KMS-11 (cell line): ENCODE measurements at regions not wholly inside any gene's neighbourhood (a gene's known extent, or its start where the extent isn't known, plus 50 kb on each side); places are given as distances from the start of the nearest gene placed in this dataset.

ENCODE experiments used
- H2AFZ ChIP-seq: fragments of 200-600 bp; sonication (generic); 2 replicates; pipeline ENCODE4 v1.6.1; 2016; ENCODE audit warnings: antibody characterized with exemption, mixed run types, low read depth
- H3K27ac ChIP-seq: fragments of 200-600 bp; sonication (generic); 2 replicates; pipeline ENCODE4 v1.6.1; 2016; ENCODE audit warnings: mild to moderate bottlenecking, mixed run types
- H3K27me3 ChIP-seq: fragments of 200-600 bp; sonication (generic); 2 replicates; pipeline ENCODE4 v1.6.1; 2017; ENCODE audit warnings: mild to moderate bottlenecking, low read depth, mixed run types, moderate library complexity; ENCODE audit not compliant: insufficient read depth
- H3K36me3 ChIP-seq: fragments of 200-600 bp; sonication (generic); 2 replicates; pipeline ENCODE4 v1.6.1; 2017; ENCODE audit warnings: mild to moderate bottlenecking, mixed run types; ENCODE audit not compliant: insufficient read depth
- H3K4me1 ChIP-seq: fragments of 200-600 bp; sonication (generic); 2 replicates; pipeline ENCODE4 v1.6.1; 2016; ENCODE audit warnings: mild to moderate bottlenecking, low read depth, mixed run types; ENCODE audit not compliant: poor library complexity, severe bottlenecking
- H3K4me2 ChIP-seq: fragments of 200-600 bp; sonication (generic); 2 replicates; pipeline ENCODE4 v1.7.0; 2016; ENCODE audit warnings: mild to moderate bottlenecking, mixed run types
- H3K4me3 ChIP-seq: fragments of 200-600 bp; sonication (generic); IDR thresholded peaks from 2 replicates; pipeline ENCODE4 v1.6.1; 2017; ENCODE audit warnings: low read depth, low read length, mixed read lengths; ENCODE audit not compliant: insufficient read depth
- H3K79me2 ChIP-seq: fragments of 200-600 bp; sonication (generic); 2 replicates; pipeline ENCODE4 v1.6.1; 2016; ENCODE audit warnings: low read depth, mixed run types; ENCODE audit not compliant: insufficient read depth
- H3K9ac ChIP-seq: fragments of 200-600 bp; sonication (generic); 2 replicates; pipeline ENCODE4 v1.6.1; 2016; ENCODE audit warnings: mild to moderate bottlenecking, mixed run types
- H4K20me1 ChIP-seq: fragments of 200-600 bp; sonication (generic); 2 replicates; pipeline ENCODE4 v1.6.1; 2016; ENCODE audit warnings: mild to moderate bottlenecking, mixed run types; ENCODE audit not compliant: insufficient read depth
- TF ChIP-seq, protein P1 (sequence below): fragments of 200-600 bp; sonication (generic); conservative IDR thresholded peaks from 2 replicates; pipeline ENCODE4 v1.6.1; 2017; ENCODE audit warnings: low read depth, mild to moderate bottlenecking, antibody characterized with exemption, low read length, moderate library complexity, mixed read lengths

DNA sequence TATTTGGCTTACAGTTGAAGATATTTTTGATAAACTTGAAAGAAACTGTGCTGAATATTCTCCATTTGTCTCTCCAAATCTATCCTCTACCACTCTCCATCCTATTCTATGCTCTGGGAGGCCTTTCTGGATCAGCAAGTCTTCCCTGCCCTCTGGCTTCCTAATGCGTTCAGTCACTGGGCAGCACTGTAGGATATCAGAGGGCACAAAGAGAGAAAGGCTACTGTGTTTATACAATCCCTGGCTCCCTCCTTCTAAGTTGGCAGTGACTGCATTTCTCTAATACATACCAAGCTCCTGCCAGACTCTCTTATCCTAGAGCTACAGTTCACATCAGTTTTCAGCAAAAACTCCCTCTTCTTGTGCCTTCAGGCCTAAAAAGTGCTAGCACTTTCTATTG is 102.1 kb upstream of the FHIT start:
- Histone ChIP-seq H3K4me1 (peaks cover 46% of the 10 kb centered on the region), H3K9ac (no peak overlapping the region), H2AFZ (no peak overlapping the region), H4K20me1 (no peaks in the 10 kb centered on the region), H3K4me2 (no peak overlapping the region), H3K79me2 (no peaks in the 10 kb centered on the region), H3K4me3 (no peak overlapping the region), H3K27ac (no peak overlapping the region), H3K36me3 (no peaks in the 10 kb centered on the region), H3K27me3 (no peaks in the 10 kb centered on the region)
- TF ChIP-seq, protein P1, sequence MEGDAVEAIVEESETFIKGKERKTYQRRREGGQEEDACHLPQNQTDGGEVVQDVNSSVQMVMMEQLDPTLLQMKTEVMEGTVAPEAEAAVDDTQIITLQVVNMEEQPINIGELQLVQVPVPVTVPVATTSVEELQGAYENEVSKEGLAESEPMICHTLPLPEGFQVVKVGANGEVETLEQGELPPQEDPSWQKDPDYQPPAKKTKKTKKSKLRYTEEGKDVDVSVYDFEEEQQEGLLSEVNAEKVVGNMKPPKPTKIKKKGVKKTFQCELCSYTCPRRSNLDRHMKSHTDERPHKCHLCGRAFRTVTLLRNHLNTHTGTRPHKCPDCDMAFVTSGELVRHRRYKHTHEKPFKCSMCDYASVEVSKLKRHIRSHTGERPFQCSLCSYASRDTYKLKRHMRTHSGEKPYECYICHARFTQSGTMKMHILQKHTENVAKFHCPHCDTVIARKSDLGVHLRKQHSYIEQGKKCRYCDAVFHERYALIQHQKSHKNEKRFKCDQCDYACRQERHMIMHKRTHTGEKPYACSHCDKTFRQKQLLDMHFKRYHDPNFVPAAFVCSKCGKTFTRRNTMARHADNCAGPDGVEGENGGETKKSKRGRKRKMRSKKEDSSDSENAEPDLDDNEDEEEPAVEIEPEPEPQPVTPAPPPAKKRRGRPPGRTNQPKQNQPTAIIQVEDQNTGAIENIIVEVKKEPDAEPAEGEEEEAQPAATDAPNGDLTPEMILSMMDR: no peak

DNA sequence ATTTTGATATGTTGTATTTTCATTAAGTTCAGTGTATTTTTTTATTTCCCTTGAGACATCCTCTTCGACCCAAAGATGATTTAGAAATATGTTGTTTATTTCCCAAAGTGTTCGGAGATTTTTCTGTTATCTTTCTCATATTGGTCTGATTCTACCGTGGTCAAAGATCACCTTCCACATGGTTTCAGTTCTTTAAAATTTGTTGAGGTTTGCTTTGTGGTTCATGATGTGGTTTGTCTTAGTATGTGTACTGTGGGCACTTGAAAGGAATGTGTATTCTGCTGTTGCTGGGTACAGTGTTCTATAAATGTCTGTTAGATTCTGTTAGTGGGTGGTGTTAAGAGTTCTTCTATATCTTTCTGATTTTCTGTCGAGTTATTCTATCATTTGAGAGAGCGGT is 103.4 kb upstream of the FHIT start:
- Histone ChIP-seq H3K79me2 (no peaks in the 10 kb centered on the region), H3K36me3 (no peaks in the 10 kb centered on the region), H3K27me3 (no peaks in the 10 kb centered on the region), H3K4me1 (peaks cover 54% of the 10 kb centered on the region), H4K20me1 (no peaks in the 10 kb centered on the region), H3K9ac (no peak overlapping the region), H3K27ac (no peak overlapping the region), H3K4me2 (peak overlapping the region; percentile 41; the same call in 1 of the 2 replicates), H2AFZ (no peak overlapping the region), H3K4me3 (peak overlapping the region; percentile 67)
- TF ChIP-seq, protein P1: no peak

DNA sequence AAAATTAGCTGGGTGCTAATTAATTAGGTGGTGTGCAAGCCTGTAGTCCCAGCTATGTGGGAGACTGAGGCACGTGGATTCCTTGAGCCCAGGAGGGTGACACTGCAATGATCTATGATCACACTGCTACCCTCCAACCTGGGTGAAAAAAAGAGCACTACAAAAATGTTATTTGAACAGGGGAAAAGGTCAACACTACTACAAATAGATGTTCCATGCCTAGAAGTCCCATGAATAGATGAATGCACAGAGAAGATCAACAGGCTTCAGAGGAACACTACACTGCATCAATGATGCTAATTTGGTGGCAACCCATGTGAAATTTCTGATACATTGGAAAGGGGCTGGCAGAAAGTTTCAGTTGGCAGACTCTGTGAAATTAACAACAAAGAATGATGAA is 105.4 kb upstream of the FHIT start:
- Histone ChIP-seq H2AFZ (no peak overlapping the region), H3K79me2 (no peaks in the 10 kb centered on the region), H3K9ac (no peak overlapping the region), H3K4me1 (peaks cover 54% of the 10 kb centered on the region), H3K36me3 (no peaks in the 10 kb centered on the region), H4K20me1 (no peaks in the 10 kb centered on the region), H3K4me2 (no peak overlapping the region; the same call in 1 of the 2 replicates), H3K27ac (no peak overlapping the region), H3K4me3 (no peak overlapping the region), H3K27me3 (no peaks in the 10 kb centered on the region)
- TF ChIP-seq, protein P1: no peak

DNA sequence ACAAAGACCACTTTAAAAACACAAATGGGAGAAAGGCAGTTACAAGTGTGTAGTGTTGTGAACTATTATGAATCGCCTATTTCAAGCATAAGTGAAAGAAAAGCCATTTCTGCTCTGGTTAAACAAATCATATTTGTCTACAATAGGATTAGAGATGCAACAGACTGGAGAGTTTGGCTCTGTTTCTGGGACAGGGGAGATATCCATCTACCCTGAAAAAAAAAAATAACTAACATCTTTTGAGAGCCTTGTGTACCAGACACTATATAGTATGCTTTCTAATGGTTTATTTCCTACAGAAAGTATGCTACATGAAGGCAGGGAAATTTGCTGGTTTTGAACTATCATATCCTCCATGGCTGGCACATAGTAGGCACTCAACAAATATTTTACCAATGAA is 106.7 kb upstream of the FHIT start:
- no peak overlapping the region for H3K9ac ChIP-seq
- H2AFZ ChIP-seq: 0 out of 2 replicates have a peak overlapping the region, but pooled peaks have one; percentile 27
- H3K27me3 ChIP-seq: no peaks in the 10 kb centered on the region
- no peaks in the 10 kb centered on the region for H3K36me3 ChIP-seq
- H3K79me2 ChIP-seq: no peaks in the 10 kb centered on the region
- H3K27ac ChIP-seq: no peak overlapping the region
- no peaks in the 10 kb centered on the region for H4K20me1 ChIP-seq
- peak overlapping the region; percentile 58 for H3K4me2 ChIP-seq
- TF ChIP-seq, protein P1: no peak
- peaks cover 54% of the 10 kb centered on the region for H3K4me1 ChIP-seq
- H3K4me3 ChIP-seq: no peak overlapping the region
